PC-9 (cell line): ENCODE measurements at regions not wholly inside any gene's neighbourhood (a gene's known extent, or its start where the extent isn't known, plus 50 kb on each side); places are given as distances from the start of the nearest gene placed in this dataset.

Experiments
- BruUV-seq: library from RNA; stranded (reverse); fragments of 400-500 nt; replicated peaks from 2 replicates; lab custom pipeline; 2021; lab: Mats Ljungman, UMichigan
- CTCF ChIA-PET: fragments of 300-600 bp; sonication (Branson Sonifier 250); formaldehyde crosslinking; loops from one replicate; lab custom pipeline; 2022; ENCODE audit warnings: antibody characterized with exemption; lab: Charles Lee
- POLR2A ChIA-PET: fragments of 300-600 bp; sonication (Branson Sonifier 250); formaldehyde crosslinking; loops from one replicate; lab custom pipeline; 2022; ENCODE audit warnings: antibody characterized with exemption; ENCODE audit not compliant: unreplicated experiment; lab: Charles Lee
- DNase-seq, 2 experiments: peaks; one replicate each; pipeline versions ENCODE4 v3.0.0 to v3.0.0-alpha.2; 2015 to 2022; ENCODE audit warnings: mixed read lengths in 1 of 2
- H2AFZ ChIP-seq: fragments of 200-600 bp; sonication (generic); 2 replicates; pipeline ENCODE4 v1.8.1; 2017; ENCODE audit warnings: antibody characterized with exemption
- H3F3A ChIP-seq: fragments of 200-600 bp; sonication (generic); 2 replicates; pipeline ENCODE4 v1.8.1; 2017; ENCODE audit warnings: antibody characterized with exemption, mild to moderate bottlenecking, low read depth; ENCODE audit not compliant: insufficient read depth
- H3K27ac ChIP-seq: fragments of 200-600 bp; sonication (generic); 2 replicates; pipeline ENCODE4 v1.6.1; 2016; ENCODE audit warnings: mixed run types
- H3K27me3 ChIP-seq: fragments of 200-600 bp; sonication (generic); 2 replicates; pipeline ENCODE4 v1.6.1; 2016; ENCODE audit warnings: low read depth, mixed run types; ENCODE audit not compliant: insufficient read depth
- H3K36me3 ChIP-seq: fragments of 200-600 bp; sonication (generic); 2 replicates; pipeline ENCODE4 v1.6.1; 2016; ENCODE audit warnings: low read depth, mixed run types
- H3K4me1 ChIP-seq: fragments of 200-600 bp; sonication (generic); replicated peaks from 2 replicates; pipeline ENCODE4 v1.6.1; 2016; ENCODE audit warnings: mixed run types; ENCODE audit not compliant: insufficient read depth
- H3K4me2 ChIP-seq: fragments of 200-600 bp; sonication (generic); 2 replicates; pipeline ENCODE4 v1.6.1; 2017; ENCODE audit warnings: mixed run types
- H3K4me3 ChIP-seq: fragments of 200-600 bp; sonication (generic); 2 replicates; pipeline ENCODE4 v1.6.1; 2016; ENCODE audit warnings: mixed run types
- H3K79me2 ChIP-seq: fragments of 200-600 bp; sonication (generic); 2 replicates; pipeline ENCODE4 v1.6.1; 2017; ENCODE audit warnings: low read depth, mixed run types
- H3K9me2 ChIP-seq: fragments of 200-600 bp; sonication (generic); 2 replicates; pipeline ENCODE4 v1.8.1; 2017; ENCODE audit warnings: mild to moderate bottlenecking; ENCODE audit not compliant: insufficient read depth
- H3K9me3 ChIP-seq: fragments of 200-600 bp; sonication (generic); 2 replicates; pipeline ENCODE4 v1.8.1; 2016; ENCODE audit warnings: low read depth; ENCODE audit not compliant: insufficient read depth
- H4K20me1 ChIP-seq: fragments of 200-600 bp; sonication (generic); 2 replicates; pipeline ENCODE4 v1.8.1; 2017; ENCODE audit not compliant: insufficient read depth
- CTCF ChIP-seq: fragments of 200-600 bp; sonication (generic); conservative IDR thresholded peaks from 2 replicates; pipeline ENCODE4 v1.6.1; 2017; ENCODE audit warnings: mixed run types, antibody characterized with exemption, mild to moderate bottlenecking, moderate library complexity
- EZH2 ChIP-seq: fragments of 200-600 bp; sonication (generic); IDR thresholded peaks from 2 replicates; pipeline ENCODE4 v1.8.0; 2017; ENCODE audit warnings: antibody characterized with exemption, low read depth
- intact Hi-C: fragments of 100-400 bp; cut with micrococcal nuclease; formaldehyde crosslinking; loops from one replicate; pipeline ENCODE4 v1.10.0; 2022; ENCODE audit not compliant: unreplicated experiment

GRCh38 chr13:53520132-53520531 is 491.5 kb downstream of the OLFM4 start:
- no peak overlapping the region for H2AFZ ChIP-seq
- no TSS peak for BruUV-seq
- DNase-seq = no peak
- H3K27me3 ChIP-seq = no peaks in the 10 kb centered on the region
- H3F3A ChIP-seq = no peaks in the 10 kb centered on the region
- CTCF ChIA-PET = no interaction called here
- no peaks in the 10 kb centered on the region for H3K36me3 ChIP-seq
- H3K79me2 ChIP-seq = no peaks in the 10 kb centered on the region
- no peaks in the 10 kb centered on the region for H3K4me1 ChIP-seq
- H3K4me3 ChIP-seq = no peak overlapping the region
- TF ChIP-seq CTCF (no peak), EZH2 (no peak)
- POLR2A ChIA-PET = no interaction called here
- no peak overlapping the region for H3K27ac ChIP-seq
- no peaks in the 10 kb centered on the region; the same call in 1 of the 2 replicates for H4K20me1 ChIP-seq
- no peaks in the 10 kb centered on the region for H3K9me2 ChIP-seq
- H3K9me3 ChIP-seq = no peaks in the 10 kb centered on the region
- intact Hi-C loops = no loop called here
- no peak overlapping the region for H3K4me2 ChIP-seq

GRCh38 chr13:53522034-53522433 is 493.4 kb downstream of the OLFM4 start:
- no peak overlapping the region for H2AFZ ChIP-seq
- ChIA-PET POLR2A (no interaction called here), CTCF (no interaction called here)
- no peak overlapping the region for H3K4me3 ChIP-seq
- no peaks in the 10 kb centered on the region for H3K4me1 ChIP-seq
- DNase-seq = no peak
- no peaks in the 10 kb centered on the region for H3K9me3 ChIP-seq
- H3K27ac ChIP-seq = no peak overlapping the region
- no peaks in the 10 kb centered on the region; the same call in 1 of the 2 replicates for H4K20me1 ChIP-seq
- no peaks in the 10 kb centered on the region for H3K27me3 ChIP-seq
- H3K9me2 ChIP-seq = no peaks in the 10 kb centered on the region
- H3K36me3 ChIP-seq = no peaks in the 10 kb centered on the region
- no peaks in the 10 kb centered on the region for H3K79me2 ChIP-seq
- H3F3A ChIP-seq = no peaks in the 10 kb centered on the region
- BruUV-seq = no TSS peak
- TF ChIP-seq EZH2 = no peak
- no peak for TF ChIP-seq CTCF
- no peak overlapping the region for H3K4me2 ChIP-seq
- intact Hi-C loops = no loop called here

- no TSS peak for BruUV-seq
- POLR2A ChIA-PET = no interaction called here
- intact Hi-C loops = no loop called here
Observed at GRCh38 chr13:53537586-53537985, 509.0 kb downstream of the OLFM4 start.

More at GRCh38 chr13:53537586-53537985, 509.0 kb downstream of the OLFM4 start:
- no peak overlapping the region for H3K4me2 ChIP-seq
- H2AFZ ChIP-seq = no peak overlapping the region
- H4K20me1 ChIP-seq = no peaks in the 10 kb centered on the region
- TF ChIP-seq CTCF (no peak), EZH2 (no peak)
- H3K36me3 ChIP-seq = no peaks in the 10 kb centered on the region
- H3K27ac ChIP-seq = no peak overlapping the region
- no peak for DNase-seq
- CTCF ChIA-PET = no interaction called here
- H3F3A ChIP-seq = no peaks in the 10 kb centered on the region
- no peaks in the 10 kb centered on the region for H3K4me1 ChIP-seq
- H3K9me2 ChIP-seq = no peaks in the 10 kb centered on the region
- H3K27me3 ChIP-seq = no peaks in the 10 kb centered on the region
- no peak overlapping the region for H3K4me3 ChIP-seq
- no peaks in the 10 kb centered on the region for H3K9me3 ChIP-seq
- H3K79me2 ChIP-seq = no peaks in the 10 kb centered on the region
